ENCODE measurements at regions not wholly inside any gene's neighbourhood (a gene's known extent, or its start where the extent isn't known, plus 50 kb on each side); places are given as distances from the start of the nearest gene placed in this dataset.

GRCh38 chr11:112590764-112591163 is 330.1 kb upstream of the PLET1 start:
- no peak for TF ChIP-seq CTCF (IDR thresholded peaks at IDR 0.05)
- TF ChIP-seq POLR2A (IDR thresholded peaks at IDR 0.05) = no peak

Measured in transverse colon (tissue), 3 donors.